ENCODE measurements at regions not wholly inside any gene's neighbourhood (a gene's known extent, or its start where the extent isn't known, plus 50 kb on each side); places are given as distances from the start of the nearest gene placed in this dataset.
A peak's percentile ranks its signal among the peaks of the same experiment; 100 is the strongest.

- Histone ChIP-seq H3K4me3 (ENCODE audit: control insufficient read depth in 2 of 3, extremely low read depth in 1 of 3, insufficient read depth in 2 of 3, low read depth in 1 of 3, low read length in 3 of 3) (no peak overlapping the region), H3K9ac (ENCODE audit: control insufficient read depth, extremely low read depth, insufficient read depth, low read length) (no peak overlapping the region), H3K27me3 (ENCODE audit: control insufficient read depth, extremely low read depth, insufficient read depth, low read length) (no peaks in the 10 kb centered on the region), H3K4me2 (ENCODE audit: control insufficient read depth, extremely low read depth, insufficient read depth, low read depth, low read length) (no peak overlapping the region), H3K79me2 (ENCODE audit: control insufficient read depth, insufficient read depth, low read length) (no peaks in the 10 kb centered on the region), H3K36me3 (ENCODE audit: control insufficient read depth in 2 of 2, extremely low read depth in 1 of 2, insufficient read depth in 2 of 2, low read length in 2 of 2) (no peaks in the 10 kb centered on the region), H3K9me3 (ENCODE audit: control insufficient read depth, low read depth, low read length) (no peaks in the 10 kb centered on the region), H2AFZ (ENCODE audit: control insufficient read depth, low read length) (no peak overlapping the region), H4K20me1 (ENCODE audit: control insufficient read depth, extremely low read depth, insufficient read depth, low read length) (no peaks in the 10 kb centered on the region), H3K4me1 (ENCODE audit: control insufficient read depth, extremely low read depth, insufficient read depth, low read length) (peaks cover 18% of the 10 kb centered on the region), H3K9me1 (ENCODE audit: control insufficient read depth, extremely low read depth, insufficient read depth, low read length) (no peaks in the 10 kb centered on the region), H3K27ac (ENCODE audit: control insufficient read depth, insufficient read depth, low read length) (no peak overlapping the region)
- FAIRE-seq = peak; percentile 5
- no peak for TF ChIP-seq EZH2 (IDR thresholded peaks at IDR 0.05; ENCODE audit: low read length)
- dilution Hi-C loops (cut with MboI; ENCODE audit: extremely low pct_ligation_motif_present, low sequenced_read_pairs) = no loop called here
- no peak for DNase-seq (ENCODE audit: low read depth, low spot score)
Observed at GRCh38 chr20:6700563-6701329, 66.7 kb upstream of the BMP2 start.

- Histone ChIP-seq H3K79me2 (ENCODE audit: control insufficient read depth, insufficient read depth, low read length) (no peaks in the 10 kb centered on the region), H2AFZ (ENCODE audit: control insufficient read depth, low read length) (no peak overlapping the region), H3K27ac (ENCODE audit: control insufficient read depth, insufficient read depth, low read length) (no peak overlapping the region), H3K4me2 (ENCODE audit: control insufficient read depth, extremely low read depth, insufficient read depth, low read depth, low read length) (no peak overlapping the region), H3K4me1 (ENCODE audit: control insufficient read depth, extremely low read depth, insufficient read depth, low read length) (peaks cover 18% of the 10 kb centered on the region), H3K9ac (ENCODE audit: control insufficient read depth, extremely low read depth, insufficient read depth, low read length) (no peak overlapping the region), H3K9me3 (ENCODE audit: control insufficient read depth, low read depth, low read length) (no peaks in the 10 kb centered on the region), H3K36me3 (ENCODE audit: control insufficient read depth in 2 of 2, extremely low read depth in 1 of 2, insufficient read depth in 2 of 2, low read length in 2 of 2) (no peaks in the 10 kb centered on the region), H3K4me3 (ENCODE audit: control insufficient read depth in 2 of 3, extremely low read depth in 1 of 3, insufficient read depth in 2 of 3, low read depth in 1 of 3, low read length in 3 of 3) (no peak overlapping the region), H3K27me3 (ENCODE audit: control insufficient read depth, extremely low read depth, insufficient read depth, low read length) (no peaks in the 10 kb centered on the region), H4K20me1 (ENCODE audit: control insufficient read depth, extremely low read depth, insufficient read depth, low read length) (no peaks in the 10 kb centered on the region), H3K9me1 (ENCODE audit: control insufficient read depth, extremely low read depth, insufficient read depth, low read length) (no peaks in the 10 kb centered on the region)
- no peak for DNase-seq (ENCODE audit: low read depth, low spot score)
- dilution Hi-C loops (cut with MboI; ENCODE audit: extremely low pct_ligation_motif_present, low sequenced_read_pairs) = no loop called here
- no peak for FAIRE-seq
- no peak for TF ChIP-seq EZH2 (IDR thresholded peaks at IDR 0.05; ENCODE audit: low read length)
- TF ChIP-seq, protein P1, sequence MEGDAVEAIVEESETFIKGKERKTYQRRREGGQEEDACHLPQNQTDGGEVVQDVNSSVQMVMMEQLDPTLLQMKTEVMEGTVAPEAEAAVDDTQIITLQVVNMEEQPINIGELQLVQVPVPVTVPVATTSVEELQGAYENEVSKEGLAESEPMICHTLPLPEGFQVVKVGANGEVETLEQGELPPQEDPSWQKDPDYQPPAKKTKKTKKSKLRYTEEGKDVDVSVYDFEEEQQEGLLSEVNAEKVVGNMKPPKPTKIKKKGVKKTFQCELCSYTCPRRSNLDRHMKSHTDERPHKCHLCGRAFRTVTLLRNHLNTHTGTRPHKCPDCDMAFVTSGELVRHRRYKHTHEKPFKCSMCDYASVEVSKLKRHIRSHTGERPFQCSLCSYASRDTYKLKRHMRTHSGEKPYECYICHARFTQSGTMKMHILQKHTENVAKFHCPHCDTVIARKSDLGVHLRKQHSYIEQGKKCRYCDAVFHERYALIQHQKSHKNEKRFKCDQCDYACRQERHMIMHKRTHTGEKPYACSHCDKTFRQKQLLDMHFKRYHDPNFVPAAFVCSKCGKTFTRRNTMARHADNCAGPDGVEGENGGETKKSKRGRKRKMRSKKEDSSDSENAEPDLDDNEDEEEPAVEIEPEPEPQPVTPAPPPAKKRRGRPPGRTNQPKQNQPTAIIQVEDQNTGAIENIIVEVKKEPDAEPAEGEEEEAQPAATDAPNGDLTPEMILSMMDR (optimal IDR thresholded peaks at IDR 0.05 in 1 of 3, IDR thresholded peaks at IDR 0.05 in 1 of 3, conservative IDR thresholded peaks at IDR 0.05 in 1 of 3; ENCODE audit: extremely low read depth in 1 of 3, insufficient read depth in 2 of 3, low read length in 3 of 3) = no peak
Observed at GRCh38 chr20:6699921-6700562, 67.4 kb upstream of the BMP2 start.

Measured in keratinocyte (primary cell).